Lower lobe of right lung (tissue), 2 donors: ENCODE measurements at regions not wholly inside any gene's neighbourhood (a gene's known extent, or its start where the extent isn't known, plus 50 kb on each side); places are given as distances from the start of the nearest gene placed in this dataset.
A peak's percentile ranks its signal among the peaks of the same experiment; 100 is the strongest.

Experiments
- ATAC-seq, 2 donors: fragments of 200-7000 bp; cut with Tn5 transposase; one replicate each; pipeline ENCODE4 v1.9.1; 2020 to 2022; ENCODE audit warnings: mild to moderate bottlenecking in 2 of 2, moderate library complexity in 2 of 2
- DNase-seq: peaks from one replicate; pipeline ENCODE4 v3.0.0-alpha.2; 2020
- H3K27ac ChIP-seq: fragments of 200-600 bp; one replicate; pipeline ENCODE4 v1.8.0; 2022
- H3K27me3 ChIP-seq: fragments of 200-600 bp; one replicate; pipeline ENCODE4 v1.8.0; 2022; ENCODE audit warnings: low read depth
- H3K36me3 ChIP-seq: fragments of 200-600 bp; one replicate; pipeline ENCODE4 v1.8.0; 2022; ENCODE audit warnings: mild to moderate bottlenecking
- H3K4me1 ChIP-seq: fragments of 200-600 bp; one replicate; pipeline ENCODE4 v1.8.0; 2022
- H3K4me3 ChIP-seq: fragments of 200-600 bp; one replicate; pipeline ENCODE4 v1.8.0; 2022; ENCODE audit warnings: mild to moderate bottlenecking
- H3K9me3 ChIP-seq: fragments of 200-600 bp; one replicate; pipeline ENCODE4 v1.8.0; 2022
- intact Hi-C: fragments of 100-400 bp; cut with DNase I; formaldehyde crosslinking; loops from one replicate; pipeline ENCODE4 v1.11.0; 2022
- TF ChIP-seq, protein P1 (sequence below): fragments of 200-600 bp; IDR thresholded peaks from one replicate; pipeline ENCODE4 v1.8.0; 2022; ENCODE audit warnings: antibody characterized with exemption, mild to moderate bottlenecking
- donor health status: DM: no; HTN: yes; CAD: no; lungs with severe emphysema.

DNA sequence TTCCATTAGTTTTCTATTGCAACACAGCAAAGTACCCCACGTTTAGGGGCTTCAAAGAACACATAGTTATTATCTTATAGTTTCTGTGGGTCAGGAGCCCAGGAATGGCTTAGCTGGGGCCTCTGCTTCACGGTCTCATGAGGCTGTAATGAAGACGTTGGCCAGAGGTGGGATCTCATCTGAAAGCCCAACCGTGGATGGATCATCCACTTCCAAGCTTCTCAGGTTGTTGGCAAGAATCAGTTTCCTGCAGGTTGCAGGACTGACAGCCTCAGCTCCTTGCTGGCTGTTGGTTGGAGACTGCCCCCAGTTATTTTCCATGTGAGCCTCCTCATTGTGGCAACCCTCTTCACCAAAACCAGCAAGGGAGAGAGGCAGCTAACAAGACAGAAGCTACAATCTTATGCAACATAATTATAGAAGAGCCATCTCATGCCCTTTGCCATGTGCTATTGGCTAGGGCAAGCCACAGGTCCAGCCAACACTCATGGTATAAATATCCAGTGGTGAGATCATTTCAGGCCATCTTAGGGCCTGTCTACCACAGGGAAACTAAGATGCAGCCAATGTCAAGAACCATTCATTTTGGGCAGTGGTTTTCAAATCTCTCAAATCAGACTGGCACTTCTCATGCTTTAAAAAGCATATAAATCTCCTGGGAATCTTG is 452.4 kb downstream of the MED13L start:
- Histone ChIP-seq H3K27ac (no peak overlapping the region), H3K36me3 (no peaks in the 10 kb centered on the region)
- no peak for ATAC-seq

DNA sequence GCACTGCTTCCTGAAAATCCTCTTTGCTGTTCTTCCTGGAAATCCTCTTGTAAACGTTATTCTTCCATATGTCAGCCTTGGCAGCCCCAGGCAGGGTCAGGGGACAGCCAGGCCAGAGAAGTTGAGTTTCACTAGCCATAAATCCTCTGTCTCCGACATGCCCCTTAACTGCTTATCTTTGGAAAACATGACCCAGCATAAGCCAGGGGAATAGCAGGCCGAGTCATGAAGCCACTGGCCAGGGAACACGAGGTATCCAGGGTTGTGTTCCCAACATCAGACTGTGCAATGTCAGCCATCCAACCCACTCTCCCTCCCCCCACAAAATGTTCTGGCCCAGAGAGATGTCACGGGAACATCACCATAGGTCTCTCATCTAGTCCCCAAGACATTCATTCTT is 453.9 kb downstream of the MED13L start:
- H3K36me3 ChIP-seq, result no peaks in the 10 kb centered on the region
- no peak overlapping the region for H3K4me3 ChIP-seq
- no peaks in the 10 kb centered on the region for H3K9me3 ChIP-seq
- no peaks in the 10 kb centered on the region for H3K4me1 ChIP-seq
- DNase-seq (no peak), ATAC-seq (no peak)
- H3K27ac ChIP-seq, result no peak overlapping the region
- H3K27me3 ChIP-seq, result no peaks in the 10 kb centered on the region
- intact Hi-C loops, result no loop called here
- TF ChIP-seq, protein P1, sequence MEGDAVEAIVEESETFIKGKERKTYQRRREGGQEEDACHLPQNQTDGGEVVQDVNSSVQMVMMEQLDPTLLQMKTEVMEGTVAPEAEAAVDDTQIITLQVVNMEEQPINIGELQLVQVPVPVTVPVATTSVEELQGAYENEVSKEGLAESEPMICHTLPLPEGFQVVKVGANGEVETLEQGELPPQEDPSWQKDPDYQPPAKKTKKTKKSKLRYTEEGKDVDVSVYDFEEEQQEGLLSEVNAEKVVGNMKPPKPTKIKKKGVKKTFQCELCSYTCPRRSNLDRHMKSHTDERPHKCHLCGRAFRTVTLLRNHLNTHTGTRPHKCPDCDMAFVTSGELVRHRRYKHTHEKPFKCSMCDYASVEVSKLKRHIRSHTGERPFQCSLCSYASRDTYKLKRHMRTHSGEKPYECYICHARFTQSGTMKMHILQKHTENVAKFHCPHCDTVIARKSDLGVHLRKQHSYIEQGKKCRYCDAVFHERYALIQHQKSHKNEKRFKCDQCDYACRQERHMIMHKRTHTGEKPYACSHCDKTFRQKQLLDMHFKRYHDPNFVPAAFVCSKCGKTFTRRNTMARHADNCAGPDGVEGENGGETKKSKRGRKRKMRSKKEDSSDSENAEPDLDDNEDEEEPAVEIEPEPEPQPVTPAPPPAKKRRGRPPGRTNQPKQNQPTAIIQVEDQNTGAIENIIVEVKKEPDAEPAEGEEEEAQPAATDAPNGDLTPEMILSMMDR, result no peak

More for the DNA sequence above, 452.4 kb downstream of the MED13L start:
- H3K4me3 ChIP-seq, result no peak overlapping the region
- intact Hi-C loops, result no loop called here
- no peaks in the 10 kb centered on the region for H3K27me3 ChIP-seq
- TF ChIP-seq, protein P1, result no peak
- H3K4me1 ChIP-seq, result no peaks in the 10 kb centered on the region
- H3K9me3 ChIP-seq, result no peaks in the 10 kb centered on the region
- no peak for DNase-seq

DNA sequence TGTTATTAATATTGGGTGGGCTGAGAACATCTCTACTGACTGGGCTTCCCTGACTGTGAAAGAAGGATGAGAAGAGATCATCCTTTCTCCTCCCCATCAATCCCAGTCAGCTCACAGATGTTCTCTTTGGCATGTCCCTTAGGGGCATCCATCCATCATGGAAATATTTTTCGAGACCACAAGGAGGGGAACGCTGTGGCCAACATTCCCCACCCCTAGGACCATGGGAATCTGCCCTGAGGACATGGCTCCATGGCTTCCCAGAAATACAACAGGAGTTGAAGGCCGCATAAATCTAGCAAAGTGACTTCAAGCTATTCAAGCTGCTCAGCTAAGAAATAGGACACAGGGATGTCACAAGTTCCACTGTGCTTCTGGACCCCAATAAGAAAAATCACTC is 456.8 kb downstream of the MED13L start:
- Histone ChIP-seq H3K27me3 (no peaks in the 10 kb centered on the region), H3K9me3 (no peaks in the 10 kb centered on the region), H3K4me1 (no peaks in the 10 kb centered on the region), H3K36me3 (no peaks in the 10 kb centered on the region), H3K27ac (no peak overlapping the region), H3K4me3 (no peak overlapping the region)
- TF ChIP-seq, protein P1, result no peak
- DNase-seq (no peak), ATAC-seq (no peak)
- intact Hi-C loops, result no loop called here

DNA sequence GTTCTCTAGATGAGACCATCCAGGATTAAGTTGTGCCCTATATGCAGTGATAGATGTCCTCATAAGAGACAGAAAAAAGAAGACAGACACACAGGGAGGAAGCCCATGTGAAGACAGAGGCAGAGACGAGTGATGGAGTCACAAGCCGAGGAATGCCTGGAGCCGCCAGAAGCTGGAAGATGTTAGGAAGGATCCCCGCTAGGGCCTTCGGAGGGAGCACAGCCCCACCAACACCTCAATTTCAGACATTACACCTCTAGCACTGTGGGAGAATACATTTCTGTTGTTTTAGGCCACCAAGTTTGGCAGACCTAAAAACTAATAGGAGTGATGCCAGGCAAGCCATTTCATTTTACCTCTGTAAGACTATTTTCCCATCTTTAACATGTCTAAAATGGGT is 458.5 kb downstream of the MED13L start:
- Histone ChIP-seq H3K4me1 (no peaks in the 10 kb centered on the region), H3K27ac (no peak overlapping the region), H3K27me3 (no peaks in the 10 kb centered on the region), H3K9me3 (no peaks in the 10 kb centered on the region), H3K4me3 (no peak overlapping the region), H3K36me3 (no peaks in the 10 kb centered on the region)
- TF ChIP-seq, protein P1, result no peak
- ATAC-seq (no peak), DNase-seq (no peak)
- intact Hi-C loops, result no loop called here

DNA sequence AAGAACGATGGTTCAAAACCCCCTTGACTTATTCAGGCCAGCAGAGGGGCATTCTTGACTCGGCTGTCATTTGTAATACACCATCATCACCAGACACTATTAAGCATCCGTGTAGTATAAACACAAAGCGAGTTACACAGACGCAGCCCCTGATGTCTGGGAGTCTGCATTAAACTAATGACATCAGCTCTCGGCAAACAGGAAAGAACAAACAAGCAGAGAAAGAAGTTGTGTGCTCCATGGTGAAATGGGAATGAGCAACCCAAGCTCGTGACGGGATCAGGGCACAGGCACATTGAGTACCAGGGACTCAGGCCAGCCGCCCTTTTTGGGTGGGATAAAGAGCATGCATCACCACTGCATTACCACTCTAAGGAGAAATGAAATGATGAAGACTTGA is 460.1 kb downstream of the MED13L start:
- no peaks in the 10 kb centered on the region for H3K4me1 ChIP-seq
- intact Hi-C loops, result no loop called here
- no peak overlapping the region for H3K4me3 ChIP-seq
- ATAC-seq, result peak in 1 of 2 donors; percentile 33
- TF ChIP-seq, protein P1, result no peak
- no peak for DNase-seq
- no peak overlapping the region for H3K27ac ChIP-seq
- no peaks in the 10 kb centered on the region for H3K27me3 ChIP-seq
- no peaks in the 10 kb centered on the region for H3K36me3 ChIP-seq
- no peaks in the 10 kb centered on the region for H3K9me3 ChIP-seq
